ENCODE measurements at regions not wholly inside any gene's neighbourhood (a gene's known extent, or its start where the extent isn't known, plus 50 kb on each side); places are given as distances from the start of the nearest gene placed in this dataset.
"Not testable (repeated sequence)": the region's sequence is repeated elsewhere in the genome, so short reads cannot be mapped to it uniquely, and the experiment has no call there.

DNA sequence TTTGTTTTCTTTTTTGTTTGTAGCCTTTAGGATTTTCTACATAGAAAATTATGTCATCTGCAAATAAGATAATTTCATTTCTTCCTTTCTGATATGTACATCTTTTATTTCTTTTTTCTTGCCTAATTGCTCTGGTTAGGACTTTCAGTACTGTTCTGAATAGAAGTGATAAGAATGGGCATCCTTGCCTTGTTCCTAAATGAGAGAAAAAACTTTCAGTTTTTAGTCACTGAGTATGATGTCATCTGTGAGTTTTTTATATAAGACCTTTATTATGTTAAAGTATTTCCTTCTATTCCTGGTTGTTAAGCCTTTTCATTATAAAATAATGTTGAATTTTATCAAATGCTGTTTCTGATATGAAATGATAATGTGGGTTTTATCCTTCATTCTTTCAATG, 76.0 kb upstream of the SLC35F3 start:
- no peak for DNase-seq (ENCODE audit: low read depth)
- no peak overlapping the region for H3K4me3 ChIP-seq (ENCODE audit: control insufficient read depth, low read depth, low read length)
- TF ChIP-seq, protein P1, sequence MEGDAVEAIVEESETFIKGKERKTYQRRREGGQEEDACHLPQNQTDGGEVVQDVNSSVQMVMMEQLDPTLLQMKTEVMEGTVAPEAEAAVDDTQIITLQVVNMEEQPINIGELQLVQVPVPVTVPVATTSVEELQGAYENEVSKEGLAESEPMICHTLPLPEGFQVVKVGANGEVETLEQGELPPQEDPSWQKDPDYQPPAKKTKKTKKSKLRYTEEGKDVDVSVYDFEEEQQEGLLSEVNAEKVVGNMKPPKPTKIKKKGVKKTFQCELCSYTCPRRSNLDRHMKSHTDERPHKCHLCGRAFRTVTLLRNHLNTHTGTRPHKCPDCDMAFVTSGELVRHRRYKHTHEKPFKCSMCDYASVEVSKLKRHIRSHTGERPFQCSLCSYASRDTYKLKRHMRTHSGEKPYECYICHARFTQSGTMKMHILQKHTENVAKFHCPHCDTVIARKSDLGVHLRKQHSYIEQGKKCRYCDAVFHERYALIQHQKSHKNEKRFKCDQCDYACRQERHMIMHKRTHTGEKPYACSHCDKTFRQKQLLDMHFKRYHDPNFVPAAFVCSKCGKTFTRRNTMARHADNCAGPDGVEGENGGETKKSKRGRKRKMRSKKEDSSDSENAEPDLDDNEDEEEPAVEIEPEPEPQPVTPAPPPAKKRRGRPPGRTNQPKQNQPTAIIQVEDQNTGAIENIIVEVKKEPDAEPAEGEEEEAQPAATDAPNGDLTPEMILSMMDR (conservative IDR thresholded peaks at IDR 0.05; ENCODE audit: control insufficient read depth, insufficient read depth, low read depth, low read length) = no peak

DNA sequence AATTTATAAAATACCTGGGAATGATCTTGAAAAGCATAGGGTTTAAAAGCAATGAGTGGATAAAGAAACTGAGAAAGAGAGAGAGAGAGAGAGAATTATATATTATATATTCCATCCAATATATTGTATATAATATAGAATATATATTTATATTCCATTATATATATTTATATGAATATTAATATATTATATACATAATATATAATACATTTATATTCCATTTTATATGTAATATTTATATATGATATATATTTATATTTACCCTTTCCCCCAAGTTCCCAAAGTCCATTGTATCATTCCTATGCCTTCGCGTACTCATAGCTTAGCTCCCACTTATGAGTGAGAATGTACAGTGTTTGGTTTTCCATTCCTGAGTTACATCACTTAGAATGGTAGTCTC, 69.9 kb upstream of the SLC35F3 start:
- TF ChIP-seq, protein P1 (conservative IDR thresholded peaks at IDR 0.05; ENCODE audit: control insufficient read depth, insufficient read depth, low read depth, low read length) = no peak
- no peak overlapping the region for H3K4me3 ChIP-seq (ENCODE audit: control insufficient read depth, low read depth, low read length)
- no peak for DNase-seq (ENCODE audit: low read depth)

DNA sequence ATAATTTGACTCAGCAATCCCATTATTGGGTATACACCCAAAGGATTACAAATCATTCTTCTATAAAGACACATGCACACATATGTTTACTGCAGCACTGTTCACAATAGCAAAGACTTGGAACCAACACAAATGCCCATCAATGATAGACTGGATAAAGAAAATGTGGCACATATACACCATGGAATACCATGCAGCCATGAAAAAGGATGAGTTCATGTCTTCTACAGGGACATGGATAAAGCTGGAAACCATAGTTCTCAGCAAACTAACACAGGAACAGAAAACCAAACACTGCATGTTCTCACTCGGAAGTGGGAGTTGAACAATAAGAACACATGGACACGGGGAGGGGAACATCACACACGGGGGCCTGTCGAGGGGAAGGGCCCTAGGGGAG, 66.3 kb upstream of the SLC35F3 start:
- DNase-seq (ENCODE audit: low read depth) = not testable (repeated sequence)

DNA sequence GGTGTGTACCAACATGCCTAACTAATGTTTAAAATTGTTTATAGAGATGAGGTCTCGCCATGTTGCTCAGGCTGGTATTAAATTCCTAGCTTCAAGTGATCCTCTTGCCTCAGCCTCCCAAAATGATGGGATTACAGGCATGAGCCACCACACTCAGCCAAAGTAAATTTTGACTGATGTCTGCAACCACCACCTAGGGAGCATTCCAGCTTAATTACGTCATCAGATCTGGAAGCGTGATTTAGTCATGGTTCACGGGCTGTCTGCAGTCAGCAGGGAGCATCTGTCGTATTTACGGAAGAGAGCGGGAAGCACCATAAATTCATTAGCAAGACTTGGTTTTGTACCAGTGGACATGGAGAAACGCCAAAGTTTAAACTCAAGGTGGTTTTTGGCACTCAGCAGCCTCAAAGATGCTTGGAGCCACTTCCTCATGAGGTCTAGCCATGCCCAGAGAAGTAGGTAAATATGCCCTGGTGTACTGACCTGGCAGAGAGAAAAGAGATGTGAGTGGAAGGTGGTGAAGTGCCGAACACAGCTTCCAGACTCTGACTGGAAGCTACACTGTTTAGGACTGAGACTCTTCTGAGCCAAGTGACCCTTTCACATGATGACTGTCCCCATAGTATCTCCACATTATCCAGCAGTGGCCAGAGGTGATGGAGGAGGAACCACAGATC, 60.8 kb upstream of the SLC35F3 start:
- H3K4me3 ChIP-seq (ENCODE audit: control insufficient read depth, low read depth, low read length) = no peak overlapping the region
- DNase-seq (ENCODE audit: low read depth) = no peak
- TF ChIP-seq, protein P1 (conservative IDR thresholded peaks at IDR 0.05; ENCODE audit: control insufficient read depth, insufficient read depth, low read depth, low read length) = no peak

More for the DNA sequence above, 66.3 kb upstream of the SLC35F3 start:
- not testable (repeated sequence) for H3K4me3 ChIP-seq (ENCODE audit: control insufficient read depth, low read depth, low read length)

DNA sequence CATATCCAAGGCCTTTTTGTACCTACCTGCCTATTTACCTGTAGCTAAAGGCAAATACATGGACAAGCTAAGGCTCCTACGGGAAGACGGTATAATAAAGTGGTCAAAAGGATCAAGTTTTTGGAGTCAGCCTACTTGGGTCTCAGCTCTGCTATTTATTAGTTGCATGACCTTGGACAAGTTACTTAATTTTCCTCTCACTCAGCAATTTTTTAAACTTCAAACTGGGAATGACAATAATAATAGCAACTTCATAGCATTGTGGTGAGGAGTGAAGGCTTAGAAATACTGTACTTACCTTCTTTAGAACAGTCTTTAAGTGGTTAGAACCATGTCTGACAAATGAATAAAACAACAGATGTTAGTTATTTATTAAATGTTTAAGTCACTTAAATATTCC, 60.2 kb upstream of the SLC35F3 start:
- H3K4me3 ChIP-seq (ENCODE audit: control insufficient read depth, low read depth, low read length) = no peak overlapping the region
- DNase-seq (ENCODE audit: low read depth) = no peak
- TF ChIP-seq, protein P1 (conservative IDR thresholded peaks at IDR 0.05; ENCODE audit: control insufficient read depth, insufficient read depth, low read depth, low read length) = no peak

DNA sequence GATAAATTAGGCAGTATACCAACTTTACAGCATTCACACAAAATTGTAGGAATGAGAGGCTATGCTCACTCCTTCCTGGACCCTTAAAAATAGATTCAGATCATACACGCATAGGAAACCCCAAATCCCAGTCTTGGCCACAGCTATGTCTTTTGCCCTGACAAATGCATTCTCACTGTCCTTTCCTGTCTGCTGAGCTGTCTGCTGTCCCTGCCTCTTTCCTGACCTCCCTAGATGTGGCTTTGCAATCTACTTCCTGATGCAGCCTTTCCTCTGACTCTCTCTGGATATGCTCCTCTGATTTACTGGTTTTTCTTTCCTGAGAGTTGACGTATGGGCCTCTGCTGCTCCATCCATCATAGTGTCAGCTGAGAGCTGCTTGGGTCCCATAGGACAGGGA, 59.8 kb upstream of the SLC35F3 start:
- TF ChIP-seq, protein P1 (conservative IDR thresholded peaks at IDR 0.05; ENCODE audit: control insufficient read depth, insufficient read depth, low read depth, low read length) = no peak
- no peak for DNase-seq (ENCODE audit: low read depth)
- H3K4me3 ChIP-seq (ENCODE audit: control insufficient read depth, low read depth, low read length) = no peak overlapping the region

All from fibroblast of mammary gland (primary cell).